Osteoblast (primary cell): ENCODE measurements at regions not wholly inside any gene's neighbourhood (a gene's known extent, or its start where the extent isn't known, plus 50 kb on each side); places are given as distances from the start of the nearest gene placed in this dataset. TPM values are rescaled to one million over a fixed set of nuclear protein-coding genes. Genes with fewer than 3 reads are reported as not detected.

ENCODE experiments used
- DNase-seq: peaks from one replicate; pipeline ENCODE4 v3.0.0; 2011; ENCODE audit warnings: low spot score, mixed read lengths; ENCODE audit not compliant: insufficient read length; ENCODE audit errors: missing footprints
- H2AFZ ChIP-seq: 2 replicates; pipeline ENCODE4 v1.6.0; 2011; ENCODE audit warnings: mild to moderate bottlenecking, low read length
- H3K27ac ChIP-seq: 2 replicates; pipeline ENCODE4 v1.5.1; 2011; ENCODE audit warnings: mild to moderate bottlenecking, low read depth, low read length, moderate library complexity
- H3K27me3 ChIP-seq: 2 replicates; pipeline ENCODE4 v1.6.0; 2012; ENCODE audit warnings: mild to moderate bottlenecking, control low read depth, inconsistent platforms, low read length, moderate library complexity; ENCODE audit not compliant: insufficient read depth
- H3K36me3 ChIP-seq: 2 replicates; pipeline ENCODE4 v1.5.1; 2011; ENCODE audit warnings: mild to moderate bottlenecking, low read length, control low read depth, moderate library complexity; ENCODE audit not compliant: insufficient read depth
- H3K4me1 ChIP-seq: 2 replicates; pipeline ENCODE4 v1.5.1; 2011; ENCODE audit warnings: mild to moderate bottlenecking, low read length, control low read depth, moderate library complexity; ENCODE audit not compliant: insufficient read depth
- H3K4me2 ChIP-seq: 2 replicates; pipeline ENCODE4 v1.6.0; 2011; ENCODE audit warnings: mild to moderate bottlenecking, low read length; ENCODE audit not compliant: insufficient read depth
- H3K4me3 ChIP-seq: fragments of 200-600 bp; sonication (generic); 3 replicates; pipeline ENCODE4 v1.5.1; 2012; ENCODE audit warnings: mild to moderate bottlenecking, low read length, inconsistent platforms; ENCODE audit not compliant: insufficient read depth
- H3K79me2 ChIP-seq: 2 replicates; pipeline ENCODE4 v1.6.0; 2012; ENCODE audit warnings: mild to moderate bottlenecking, low read length, control low read depth, inconsistent platforms; ENCODE audit not compliant: insufficient read depth
- H3K9me3 ChIP-seq: 2 replicates; pipeline ENCODE4 v1.5.1; 2011; ENCODE audit warnings: low read depth, low read length, control low read depth
- H4K20me1 ChIP-seq: 2 replicates; pipeline ENCODE4 v1.6.0; 2012; ENCODE audit warnings: mild to moderate bottlenecking, low read length, control low read depth; ENCODE audit not compliant: insufficient read depth
- CTCF ChIP-seq: IDR thresholded peaks from 2 replicates; pipeline ENCODE4 v1.5.1; 2011; ENCODE audit warnings: mild to moderate bottlenecking, low read depth, low read length, moderate library complexity; ENCODE audit errors: extremely low read depth
- small RNA-seq: library from RNA; depleted of rRNA; stranded (forward); fragments of <200 nt; gene quantifications from one replicate; pipeline ENCODE3, GENCODE V24; 2012

DNA sequence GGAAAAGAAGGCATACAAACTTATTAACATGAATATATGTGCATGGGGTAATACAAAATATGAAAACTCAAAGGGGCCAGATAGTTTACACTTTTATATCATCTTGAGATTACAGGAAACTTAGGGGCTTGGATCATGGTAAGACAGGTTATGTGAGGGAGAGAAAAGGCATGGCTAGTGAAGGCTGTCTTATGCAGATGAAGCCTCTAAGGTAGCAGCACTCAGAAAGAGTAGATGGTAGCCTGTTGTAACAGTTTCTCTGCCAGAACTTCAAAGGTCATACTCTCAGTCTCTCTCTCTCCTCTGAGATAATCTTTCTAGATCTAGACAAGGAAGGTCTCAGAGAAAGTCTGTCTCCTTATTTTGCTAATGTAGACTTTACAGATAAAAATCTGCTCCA lies 57.2 kb upstream of the FGF10 start:
- H3K4me1 ChIP-seq, result no peaks in the 10 kb centered on the region
- H3K4me3 ChIP-seq, result no peak overlapping the region
- H3K27me3 ChIP-seq, result no peaks in the 10 kb centered on the region
- H3K79me2 ChIP-seq, result no peaks in the 10 kb centered on the region
- peaks cover 2% of the 10 kb centered on the region for H3K9me3 ChIP-seq
- H2AFZ ChIP-seq, result no peak overlapping the region
- DNase-seq, result no peak
- H3K36me3 ChIP-seq, result no peaks in the 10 kb centered on the region
- H4K20me1 ChIP-seq, result no peaks in the 10 kb centered on the region
- no peak for TF ChIP-seq CTCF
- H3K27ac ChIP-seq, result no peak overlapping the region
- H3K4me2 ChIP-seq, result no peak overlapping the region

- Histone ChIP-seq H2AFZ (no peak overlapping the region), H4K20me1 (no peaks in the 10 kb centered on the region), H3K4me1 (no peaks in the 10 kb centered on the region), H3K4me3 (no peak overlapping the region), H3K27me3 (no peaks in the 10 kb centered on the region), H3K4me2 (no peak overlapping the region), H3K79me2 (no peaks in the 10 kb centered on the region), H3K27ac (no peak overlapping the region), H3K9me3 (no peaks in the 10 kb centered on the region), H3K36me3 (no peaks in the 10 kb centered on the region)
- no peak for TF ChIP-seq CTCF
- DNase-seq, result no peak
Measured at GRCh38 chr5:44443172-44443571, 54.0 kb upstream of the FGF10 start.

DNA sequence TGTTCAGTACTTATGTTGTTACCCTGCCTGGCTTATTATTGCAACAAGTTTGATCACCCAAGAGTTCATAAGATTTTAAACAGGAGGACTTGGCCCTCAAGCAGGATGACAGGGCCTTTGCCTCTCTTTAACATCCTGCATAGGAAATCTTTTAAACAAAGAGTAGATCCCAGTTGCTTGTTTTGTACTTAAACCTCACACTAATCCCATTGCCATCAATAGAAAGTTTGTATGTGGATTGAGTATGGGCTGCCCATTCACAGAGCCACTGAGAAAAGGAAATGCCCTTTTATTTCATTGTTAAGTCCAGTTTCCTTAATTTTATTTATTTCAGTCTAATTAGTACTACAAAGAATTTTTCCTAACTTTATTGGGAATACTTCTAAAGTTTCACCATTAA lies 52.2 kb upstream of the FGF10 start:
- Histone ChIP-seq H3K79me2 (no peaks in the 10 kb centered on the region), H3K4me3 (no peak overlapping the region), H3K4me2 (no peak overlapping the region), H4K20me1 (no peaks in the 10 kb centered on the region), H3K4me1 (no peaks in the 10 kb centered on the region), H2AFZ (no peak overlapping the region), H3K9me3 (no peaks in the 10 kb centered on the region), H3K27me3 (no peaks in the 10 kb centered on the region), H3K36me3 (no peaks in the 10 kb centered on the region), H3K27ac (no peak overlapping the region)
- DNase-seq, result no peak
- no peak for TF ChIP-seq CTCF

- DNase-seq, result no peak
- H3K27me3 ChIP-seq, result no peaks in the 10 kb centered on the region
- H3K4me3 ChIP-seq, result no peak overlapping the region
- no peaks in the 10 kb centered on the region for H3K9me3 ChIP-seq
- H3K36me3 ChIP-seq, result no peaks in the 10 kb centered on the region
- no peaks in the 10 kb centered on the region for H4K20me1 ChIP-seq
- H3K4me1 ChIP-seq, result no peaks in the 10 kb centered on the region
- TF ChIP-seq CTCF, result no peak
- H3K4me2 ChIP-seq, result no peak overlapping the region
- H3K79me2 ChIP-seq, result no peaks in the 10 kb centered on the region
- no peak overlapping the region for H2AFZ ChIP-seq
- no peak overlapping the region for H3K27ac ChIP-seq
Measured at GRCh38 chr5:44440186-44440585, 51.0 kb upstream of the FGF10 start.

Small RNA genes in the stretch of these regions (small RNA-seq; reads per million reads assigned to genes)
- not detected for gene RN7SL383P
